ENCODE measurements at regions not wholly inside any gene's neighbourhood (a gene's known extent, or its start where the extent isn't known, plus 50 kb on each side); places are given as distances from the start of the nearest gene placed in this dataset.

- TF ChIP-seq POLR2AphosphoS5 (IDR thresholded peaks at IDR 0.05; ENCODE audit: low read depth, low read length) (no peak), JUND (IDR thresholded peaks at IDR 0.05; ENCODE audit: low read length) (no peak), GABPA (IDR thresholded peaks at IDR 0.05; ENCODE audit: borderline replicate concordance, insufficient read depth, low read length) (no peak), CTCF (IDR thresholded peaks at IDR 0.05; ENCODE audit: control extremely low read depth in 1 of 3, insufficient read depth in 1 of 3, low read depth in 1 of 3, low read length in 3 of 3) (no peak), EZH2 (IDR thresholded peaks at IDR 0.05; ENCODE audit: low read depth, low read length, severe bottlenecking) (no peak), JUN (IDR thresholded peaks at IDR 0.05; ENCODE audit: low read depth, low read length) (no peak), TAF1 (IDR thresholded peaks at IDR 0.05; ENCODE audit: low read depth, low read length) (no peak), YY1 (IDR thresholded peaks at IDR 0.05; ENCODE audit: low read depth, low read length) (no peak), CBX5 (IDR thresholded peaks at IDR 0.05; ENCODE audit: low read depth, low read length) (no peak), POLR2A (IDR thresholded peaks at IDR 0.05; ENCODE audit: control extremely low read depth in 1 of 2, low read depth in 2 of 2, low read length in 2 of 2) (no peak), ATF2 (IDR thresholded peaks at IDR 0.05; ENCODE audit: low read length) (no peak), RAD21 (IDR thresholded peaks at IDR 0.05 in 1 of 2, conservative IDR thresholded peaks at IDR 0.05 in 1 of 2; ENCODE audit: low read depth in 2 of 2, low read length in 2 of 2) (no peak)
These were observed 376.2 kb downstream of the ZNF521 start for GRCh38 chr18:24975496-24976372.
